H9 (cell line): ENCODE measurements at regions not wholly inside any gene's neighbourhood (a gene's known extent, or its start where the extent isn't known, plus 50 kb on each side); places are given as distances from the start of the nearest gene placed in this dataset.

Experiments
- DNase-seq: peaks from one replicate; pipeline ENCODE4 v3.0.0-alpha.2; 2017
- H2AFZ ChIP-seq: one replicate; pipeline ENCODE4 v1.6.1; 2013; ENCODE audit warnings: mild to moderate bottlenecking, low read length, control low read depth, moderate library complexity
- H2AK5ac ChIP-seq: 2 replicates; pipeline ENCODE4 v1.6.1; 2013; ENCODE audit warnings: low read length, control low read depth, mixed read lengths; ENCODE audit not compliant: insufficient read length
- H2BK120ac ChIP-seq: one replicate; pipeline ENCODE4 v1.6.1; 2013; ENCODE audit warnings: low read depth, mild to moderate bottlenecking, low read length, control low read depth, inconsistent platforms; ENCODE audit not compliant: poor library complexity, severe bottlenecking
- H2BK12ac ChIP-seq: 2 replicates; pipeline ENCODE4 v1.6.1; 2013; ENCODE audit warnings: low read length, control low read depth, mixed read lengths, low read depth; ENCODE audit not compliant: insufficient read length
- H2BK15ac ChIP-seq: 2 replicates; pipeline ENCODE4 v1.6.1; 2013; ENCODE audit warnings: low read depth, low read length, control low read depth
- H2BK20ac ChIP-seq: one replicate; pipeline ENCODE4 v1.6.1; 2013; ENCODE audit warnings: low read depth, mild to moderate bottlenecking, low read length, control low read depth, inconsistent platforms; ENCODE audit not compliant: poor library complexity, severe bottlenecking
- H2BK5ac ChIP-seq: 2 replicates; pipeline ENCODE4 v1.6.1; 2013; ENCODE audit warnings: low read length, control low read depth, mixed read lengths; ENCODE audit not compliant: insufficient read length
- H3K14ac ChIP-seq: 2 replicates; pipeline ENCODE4 v1.6.1; 2013; ENCODE audit warnings: low read length, control low read depth; ENCODE audit not compliant: insufficient read depth
- H3K18ac ChIP-seq: 2 replicates; pipeline ENCODE4 v1.6.1; 2013; ENCODE audit warnings: low read depth, mild to moderate bottlenecking, mixed read lengths, low read length, control low read depth; ENCODE audit not compliant: insufficient read length
- H3K23ac ChIP-seq: 2 replicates; pipeline ENCODE4 v1.6.1; 2013; ENCODE audit warnings: low read length, control low read depth, mixed read lengths, low read depth; ENCODE audit not compliant: insufficient read length
- H3K23me2 ChIP-seq: 2 replicates; pipeline ENCODE4 v1.6.1; 2013; ENCODE audit warnings: low read depth, mild to moderate bottlenecking, mixed read lengths, low read length, control low read depth; ENCODE audit not compliant: insufficient read length, poor library complexity, severe bottlenecking
- H3K27ac ChIP-seq: 2 replicates; pipeline ENCODE4 v1.5.1; 2013; ENCODE audit warnings: low read length, control low read depth, mixed read lengths, low read depth; ENCODE audit not compliant: insufficient read length
- H3K27me3 ChIP-seq: 2 replicates; pipeline ENCODE4 v1.6.1; 2013; ENCODE audit warnings: low read length, control low read depth, inconsistent platforms; ENCODE audit not compliant: insufficient read depth
- H3K4ac ChIP-seq: 2 replicates; pipeline ENCODE4 v1.6.1; 2013; ENCODE audit warnings: low read depth, mild to moderate bottlenecking, control low read depth, inconsistent platforms, low read length, moderate library complexity
- H3K4me1 ChIP-seq: 2 replicates; pipeline ENCODE4 v1.6.1; 2013; ENCODE audit warnings: low read length, control low read depth, inconsistent platforms; ENCODE audit not compliant: insufficient read depth
- H3K4me2 ChIP-seq: 2 replicates; pipeline ENCODE4 v1.6.1; 2013; ENCODE audit warnings: low read length, control low read depth, mixed read lengths; ENCODE audit not compliant: insufficient read length, insufficient read depth
- H3K56ac ChIP-seq: 2 replicates; pipeline ENCODE4 v1.6.1; 2013; ENCODE audit warnings: low read depth, mild to moderate bottlenecking, mixed read lengths, low read length, control low read depth; ENCODE audit not compliant: insufficient read length
- H3K79me1 ChIP-seq: 2 replicates; pipeline ENCODE4 v1.6.1; 2013; ENCODE audit warnings: low read depth, mild to moderate bottlenecking, moderate library complexity, low read length, control low read depth, inconsistent platforms; ENCODE audit not compliant: insufficient read depth, poor library complexity, severe bottlenecking
- H3K79me2 ChIP-seq: 2 replicates; pipeline ENCODE4 v1.6.1; 2013; ENCODE audit warnings: low read length, control low read depth, inconsistent platforms; ENCODE audit not compliant: insufficient read depth
- H3K9ac ChIP-seq: 2 replicates; pipeline ENCODE4 v1.6.1; 2013; ENCODE audit warnings: low read length, control low read depth, mixed read lengths; ENCODE audit not compliant: insufficient read length; ENCODE audit errors: extremely low read depth
- H3K9me3 ChIP-seq: one replicate; pipeline ENCODE4 v1.6.1; 2013; ENCODE audit warnings: low read depth, low read length, inconsistent platforms; ENCODE audit not compliant: control insufficient read depth
- H3T11ph ChIP-seq: one replicate; pipeline ENCODE4 v1.6.1; 2013; ENCODE audit warnings: mild to moderate bottlenecking, low read length, control low read depth, inconsistent platforms
- H4K20me1 ChIP-seq: one replicate; pipeline ENCODE4 v1.6.1; 2013; ENCODE audit not compliant: control insufficient read depth, insufficient read length, insufficient read depth
- H4K5ac ChIP-seq: 2 replicates; pipeline ENCODE4 v1.6.1; 2013; ENCODE audit warnings: low read depth, mild to moderate bottlenecking, mixed read lengths, low read length, control low read depth; ENCODE audit not compliant: insufficient read length
- H4K8ac ChIP-seq: replicated peaks from 2 replicates; pipeline ENCODE4 v1.6.1; 2013; ENCODE audit warnings: low read length, control low read depth, mixed read lengths, low read depth; ENCODE audit not compliant: insufficient read length
- H4K91ac ChIP-seq: 2 replicates; pipeline ENCODE4 v1.6.1; 2013; ENCODE audit warnings: low read depth, mild to moderate bottlenecking, moderate library complexity, mixed read lengths, low read length, control low read depth; ENCODE audit not compliant: insufficient read length
- H3K27ac Mint-ChIP-seq, 3 experiments: 2 replicates in 2 of 3; 3 replicates in 1 of 3; pipeline ENCODE4 v1.8.0; 2020 to 2021; ENCODE audit warnings: mixed read lengths in 3 of 3, mild to moderate bottlenecking in 1 of 3, moderate library complexity in 1 of 3
- H3K27me3 Mint-ChIP-seq: 2 replicates; pipeline ENCODE4 v1.8.0; 2021; ENCODE audit warnings: low read depth, mild to moderate bottlenecking, moderate library complexity, mixed read lengths
- H3K36me3 Mint-ChIP-seq, 3 experiments: 2 replicates in 2 of 3; 3 replicates in 1 of 3; pipeline ENCODE4 v1.8.0; 2020 to 2021; ENCODE audit warnings: low read depth in 3 of 3, mixed read lengths in 3 of 3; ENCODE audit not compliant: insufficient read depth in 1 of 3
- H3K4me1 Mint-ChIP-seq, 2 experiments: 2 replicates each; pipeline ENCODE4 v1.8.0; 2020; ENCODE audit warnings: mixed read lengths in 2 of 2
- H3K4me3 Mint-ChIP-seq, 2 experiments: 2 replicates in 1 of 2; 3 replicates in 1 of 2; pipeline ENCODE4 v1.8.0; 2020 to 2021; ENCODE audit warnings: mild to moderate bottlenecking in 2 of 2, mixed read lengths in 2 of 2, moderate library complexity in 1 of 2
- H3K9me3 Mint-ChIP-seq, 2 experiments: 2 replicates in 1 of 2; 3 replicates in 1 of 2; pipeline ENCODE4 v1.8.0; 2020; ENCODE audit warnings: mild to moderate bottlenecking in 2 of 2, mixed read lengths in 2 of 2, moderate library complexity in 1 of 2
- WGBS: extraction: QIAGEN DNeasy Blood & Tissue Kit; methylation state at CpG from one replicate; pipeline ENCODE4 v1.1.7; 2013; ENCODE audit warnings: missing lambda C conversion rate, low lambda C conversion rate, mixed read lengths; ENCODE audit not compliant: insufficient read length; ENCODE audit errors: extremely low coverage; 5-methylcytosine and 5-hydroxymethylcytosine counted together
- TF ChIP-seq, protein P1 (sequence below): fragments of 200-600 bp; sonication (generic); conservative IDR thresholded peaks from 3 replicates; pipeline ENCODE4 v1.8.0; 2021; ENCODE audit warnings: antibody characterized with exemption, mild to moderate bottlenecking

- Histone ChIP-seq H3K23ac (no peak overlapping the region), H4K20me1 (no peaks in the 10 kb centered on the region), H3K9ac (no peak overlapping the region), H4K8ac (no peak overlapping the region), H2BK15ac (no peak overlapping the region), H3T11ph (no peak overlapping the region), H3K14ac (no peak overlapping the region), H3K23me2 (no peaks in the 10 kb centered on the region), H3K56ac (no peak overlapping the region), H3K4ac (no peak overlapping the region), H3K4me1 (no peaks in the 10 kb centered on the region), H4K91ac (no peak overlapping the region), H2BK120ac (no peak overlapping the region), H3K9me3 (no peaks in the 10 kb centered on the region), H3K4me2 (no peak overlapping the region), H2BK20ac (no peak overlapping the region), H2BK5ac (no peak overlapping the region), H4K5ac (no peak overlapping the region), H2AFZ (no peak overlapping the region), H3K27me3 (no peaks in the 10 kb centered on the region), H3K79me1 (no peaks in the 10 kb centered on the region), H3K18ac (no peak overlapping the region), H3K79me2 (no peaks in the 10 kb centered on the region), H2AK5ac (no peak overlapping the region), H2BK12ac (no peak overlapping the region), H3K27ac (no peak overlapping the region)
- WGBS = no CpG with 5 or more reads among the region's 5 CpGs
- Mint-ChIP-seq H3K27ac (no peak overlapping the region), H3K9me3 (no peaks in the 10 kb centered on the region), H3K27me3 (no peaks in the 10 kb centered on the region), H3K36me3 (no peaks in the 10 kb centered on the region), H3K4me3 (no peak overlapping the region), H3K4me1 (peaks cover 0 to 5% of the 10 kb centered on the region in 2 experiments; a peak in 2 of 4 replicates)
- DNase-seq = no peak
- TF ChIP-seq, protein P1, sequence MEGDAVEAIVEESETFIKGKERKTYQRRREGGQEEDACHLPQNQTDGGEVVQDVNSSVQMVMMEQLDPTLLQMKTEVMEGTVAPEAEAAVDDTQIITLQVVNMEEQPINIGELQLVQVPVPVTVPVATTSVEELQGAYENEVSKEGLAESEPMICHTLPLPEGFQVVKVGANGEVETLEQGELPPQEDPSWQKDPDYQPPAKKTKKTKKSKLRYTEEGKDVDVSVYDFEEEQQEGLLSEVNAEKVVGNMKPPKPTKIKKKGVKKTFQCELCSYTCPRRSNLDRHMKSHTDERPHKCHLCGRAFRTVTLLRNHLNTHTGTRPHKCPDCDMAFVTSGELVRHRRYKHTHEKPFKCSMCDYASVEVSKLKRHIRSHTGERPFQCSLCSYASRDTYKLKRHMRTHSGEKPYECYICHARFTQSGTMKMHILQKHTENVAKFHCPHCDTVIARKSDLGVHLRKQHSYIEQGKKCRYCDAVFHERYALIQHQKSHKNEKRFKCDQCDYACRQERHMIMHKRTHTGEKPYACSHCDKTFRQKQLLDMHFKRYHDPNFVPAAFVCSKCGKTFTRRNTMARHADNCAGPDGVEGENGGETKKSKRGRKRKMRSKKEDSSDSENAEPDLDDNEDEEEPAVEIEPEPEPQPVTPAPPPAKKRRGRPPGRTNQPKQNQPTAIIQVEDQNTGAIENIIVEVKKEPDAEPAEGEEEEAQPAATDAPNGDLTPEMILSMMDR = peak; percentile 73
Observed at GRCh38 chr3:167032267-167032876, 347.7 kb downstream of the ZBBX start.
